Tibial nerve (tissue), 4 donors: ENCODE measurements at regions not wholly inside any gene's neighbourhood (a gene's known extent, or its start where the extent isn't known, plus 50 kb on each side); places are given as distances from the start of the nearest gene placed in this dataset.

ENCODE experiments used
- DNase-seq, 2 donors: peaks; one replicate each; pipeline ENCODE4 v3.0.0-alpha.2; 2019; ENCODE audit warnings: low spot score in 2 of 2
- H3K27ac ChIP-seq, 4 donors: fragments of 200-600 bp; sonication (generic) in 3 of 4; one replicate each; pipeline ENCODE4 v1.5.1; 2017 to 2019; ENCODE audit warnings: mild to moderate bottlenecking in 1 of 4
- H3K27me3 ChIP-seq, 2 donors: fragments of 200-600 bp; sonication (generic) in 1 of 2; one replicate each; pipeline versions ENCODE4 v1.5.1 to v1.6.0; 2017 to 2019
- H3K36me3 ChIP-seq, 3 donors: fragments of 200-600 bp; sonication (generic); one replicate each; pipeline ENCODE4 v1.5.1; 2018 to 2019
- H3K4me1 ChIP-seq, 4 donors: fragments of 200-600 bp; sonication (generic) in 3 of 4; one replicate each; pipeline ENCODE4 v1.5.1; 2017 to 2019
- H3K4me3 ChIP-seq, 4 donors: fragments of 200-600 bp; sonication (generic) in 3 of 4; one replicate each; pipeline ENCODE4 v1.5.1; 2017 to 2019; ENCODE audit warnings: mild to moderate bottlenecking in 1 of 4, moderate library complexity in 1 of 4
- H3K9me3 ChIP-seq, 4 donors: fragments of 200-600 bp; sonication (generic) in 3 of 4; one replicate each; pipeline ENCODE4 v1.5.1; 2017 to 2019
- EP300 ChIP-seq, 2 donors: sonication (generic); formaldehyde crosslinking; IDR thresholded peaks; one replicate each; pipeline ENCODE4 v1.6.1; 2017; ENCODE audit warnings: antibody characterized with exemption in 2 of 2, mild to moderate bottlenecking in 1 of 2
- POLR2A ChIP-seq, 2 donors: fragments of 450-650 bp; IDR thresholded peaks; one replicate each; pipeline ENCODE4 v1.6.1; 2017; ENCODE audit warnings: antibody characterized with exemption in 2 of 2, mild to moderate bottlenecking in 2 of 2, moderate library complexity in 2 of 2
- WGBS, 2 donors: methylation state at CpG; one replicate each; pipeline ENCODE4 v1.1.5; 2018; 5-methylcytosine and 5-hydroxymethylcytosine counted together
- TF ChIP-seq, protein P1 (sequence below), 5 experiments: fragments of 200-600 bp in 3 of 5; fragments of 450-650 bp in 2 of 5; sonication (generic) in 3 of 5; IDR thresholded peaks; one replicate each; pipeline ENCODE4 v1.5.1; 2016 to 2019; ENCODE audit warnings: antibody characterized with exemption in 5 of 5, mild to moderate bottlenecking in 3 of 5, moderate library complexity in 2 of 5

- Histone ChIP-seq H3K4me3 (no peak overlapping the region), H3K4me1 (no peaks in the 10 kb centered on the region), H3K9me3 (peaks cover 0 to 5% (median 0%) of the 10 kb centered on the region in 4 donors), H3K36me3 (no peaks in the 10 kb centered on the region), H3K27ac (no peak overlapping the region), H3K27me3 (no peaks in the 10 kb centered on the region)
- no peak for DNase-seq
- WGBS, 2 donors = 58 to 62% methylated on average over 4 of the region's 4 CpGs
- no peak for TF ChIP-seq POLR2A (IDR thresholded peaks at IDR 0.05)
- no peak for TF ChIP-seq EP300 (IDR thresholded peaks at IDR 0.05)
- TF ChIP-seq, protein P1, sequence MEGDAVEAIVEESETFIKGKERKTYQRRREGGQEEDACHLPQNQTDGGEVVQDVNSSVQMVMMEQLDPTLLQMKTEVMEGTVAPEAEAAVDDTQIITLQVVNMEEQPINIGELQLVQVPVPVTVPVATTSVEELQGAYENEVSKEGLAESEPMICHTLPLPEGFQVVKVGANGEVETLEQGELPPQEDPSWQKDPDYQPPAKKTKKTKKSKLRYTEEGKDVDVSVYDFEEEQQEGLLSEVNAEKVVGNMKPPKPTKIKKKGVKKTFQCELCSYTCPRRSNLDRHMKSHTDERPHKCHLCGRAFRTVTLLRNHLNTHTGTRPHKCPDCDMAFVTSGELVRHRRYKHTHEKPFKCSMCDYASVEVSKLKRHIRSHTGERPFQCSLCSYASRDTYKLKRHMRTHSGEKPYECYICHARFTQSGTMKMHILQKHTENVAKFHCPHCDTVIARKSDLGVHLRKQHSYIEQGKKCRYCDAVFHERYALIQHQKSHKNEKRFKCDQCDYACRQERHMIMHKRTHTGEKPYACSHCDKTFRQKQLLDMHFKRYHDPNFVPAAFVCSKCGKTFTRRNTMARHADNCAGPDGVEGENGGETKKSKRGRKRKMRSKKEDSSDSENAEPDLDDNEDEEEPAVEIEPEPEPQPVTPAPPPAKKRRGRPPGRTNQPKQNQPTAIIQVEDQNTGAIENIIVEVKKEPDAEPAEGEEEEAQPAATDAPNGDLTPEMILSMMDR (IDR thresholded peaks at IDR 0.05) = no peak
Observed at GRCh38 chr7:11914645-11915044, 82.6 kb upstream of the THSD7A start.

GRCh38 chr7:11923376-11923930 is 91.5 kb upstream of the THSD7A start:
- Histone ChIP-seq H3K4me3 (no peak overlapping the region), H3K36me3 (no peaks in the 10 kb centered on the region), H3K4me1 (no peaks in the 10 kb centered on the region), H3K9me3 (peaks cover 0 to 10% (median 2%) of the 10 kb centered on the region in 4 donors), H3K27me3 (no peaks in the 10 kb centered on the region), H3K27ac (no peak overlapping the region)
- WGBS, 2 donors = 85 to 88% methylated on average over 1 of the region's 1 CpG
- DNase-seq = no peak
- TF ChIP-seq POLR2A (IDR thresholded peaks at IDR 0.05) (no peak), EP300 (IDR thresholded peaks at IDR 0.05) (no peak)
- TF ChIP-seq, protein P1 (IDR thresholded peaks at IDR 0.05) = no peak

DNA sequence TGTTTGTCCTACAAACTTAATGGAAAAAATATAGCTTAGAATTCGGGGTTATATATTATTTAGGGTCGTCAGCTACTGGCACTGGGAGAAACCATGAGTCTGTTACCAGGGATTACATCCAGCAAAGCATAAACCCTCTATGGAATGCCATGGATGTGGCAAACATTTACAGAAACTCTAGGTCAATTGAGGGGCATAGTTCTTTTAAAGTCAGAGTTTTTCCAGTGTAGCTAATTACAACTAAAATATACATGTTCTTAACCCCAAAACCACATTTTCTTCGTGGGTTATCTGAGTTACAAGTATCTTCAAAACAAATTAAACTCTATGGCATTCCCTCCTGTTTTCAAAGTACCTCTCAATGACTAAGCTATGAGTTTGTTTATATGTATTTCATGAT is 99.3 kb upstream of the THSD7A start:
- H3K27me3 ChIP-seq = no peaks in the 10 kb centered on the region
- H3K4me3 ChIP-seq = no peak overlapping the region
- H3K27ac ChIP-seq = no peak overlapping the region
- no peaks in the 10 kb centered on the region for H3K36me3 ChIP-seq
- no peaks in the 10 kb centered on the region for H3K4me1 ChIP-seq
- H3K9me3 ChIP-seq = no peaks in the 10 kb centered on the region
- TF ChIP-seq POLR2A (IDR thresholded peaks at IDR 0.05) = no peak
- no peak for TF ChIP-seq EP300 (IDR thresholded peaks at IDR 0.05)
- no peak for DNase-seq
- WGBS, 2 donors = 46 to 57% methylated on average over 3 of the region's 3 CpGs

- H3K4me3 ChIP-seq = no peak overlapping the region
- 56 to 58% methylated on average over 2 of the region's 2 CpGs for WGBS, 2 donors
Observed at GRCh38 chr7:11934796-11935195, 102.8 kb upstream of the THSD7A start.

GRCh38 chr7:11935905-11936304 is 103.9 kb upstream of the THSD7A start:
- no peak overlapping the region for H3K4me3 ChIP-seq
- H3K36me3 ChIP-seq = no peaks in the 10 kb centered on the region
- no peaks in the 10 kb centered on the region for H3K4me1 ChIP-seq
- H3K9me3 ChIP-seq = peaks cover 0 to 6% (median 0%) of the 10 kb centered on the region in 4 donors
- H3K27me3 ChIP-seq = no peaks in the 10 kb centered on the region
- TF ChIP-seq, protein P1 (IDR thresholded peaks at IDR 0.05) = no peak
- no peak for TF ChIP-seq EP300 (IDR thresholded peaks at IDR 0.05)
- TF ChIP-seq POLR2A (IDR thresholded peaks at IDR 0.05) = no peak
- no peak for DNase-seq
- H3K27ac ChIP-seq = no peak overlapping the region

More at GRCh38 chr7:11934796-11935195, 102.8 kb upstream of the THSD7A start:
- Histone ChIP-seq H3K36me3 (no peaks in the 10 kb centered on the region), H3K27ac (no peak overlapping the region), H3K27me3 (no peaks in the 10 kb centered on the region), H3K9me3 (peaks cover 0 to 6% (median 0%) of the 10 kb centered on the region in 4 donors), H3K4me1 (no peaks in the 10 kb centered on the region)
- no peak for TF ChIP-seq POLR2A (IDR thresholded peaks at IDR 0.05)
- TF ChIP-seq, protein P1 (IDR thresholded peaks at IDR 0.05) = no peak
- TF ChIP-seq EP300 (IDR thresholded peaks at IDR 0.05) = no peak
- no peak for DNase-seq

GRCh38 chr7:11946794-11947193 is 114.8 kb upstream of the THSD7A start:
- TF ChIP-seq, protein P1 (IDR thresholded peaks at IDR 0.05) = no peak
- TF ChIP-seq EP300 (IDR thresholded peaks at IDR 0.05) (no peak), POLR2A (IDR thresholded peaks at IDR 0.05) (no peak)
- no peak for DNase-seq
- no peaks in the 10 kb centered on the region for H3K36me3 ChIP-seq
- H3K27me3 ChIP-seq = no peaks in the 10 kb centered on the region
- H3K9me3 ChIP-seq = peaks cover 0 to 11% (median 0%) of the 10 kb centered on the region in 4 donors
- 93 to 94% methylated on average over 1 of the region's 1 CpG for WGBS, 2 donors
- no peak overlapping the region for H3K27ac ChIP-seq
- H3K4me1 ChIP-seq = no peaks in the 10 kb centered on the region
- no peak overlapping the region for H3K4me3 ChIP-seq
